Activated CD4-positive, alpha-beta T cell treated with anti-CD3 and anti-CD28 coated beads, Interleukin-2, Interleukin-6, amounts not matched to agents 100 ng/mL and 50 ng/mL, durations not matched to agents 16 hours and 8 hours (primary cell): ENCODE measurements at regions not wholly inside any gene's neighbourhood (a gene's known extent, or its start where the extent isn't known, plus 50 kb on each side); places are given as distances from the start of the nearest gene placed in this dataset.
"Not testable (repeated sequence)": the region's sequence is repeated elsewhere in the genome, so short reads cannot be mapped to it uniquely, and the experiment has no call there.

Experiments used
- DNase-seq: peaks from one replicate; pipeline ENCODE4 v3.0.0-alpha.2; 2020

DNA sequence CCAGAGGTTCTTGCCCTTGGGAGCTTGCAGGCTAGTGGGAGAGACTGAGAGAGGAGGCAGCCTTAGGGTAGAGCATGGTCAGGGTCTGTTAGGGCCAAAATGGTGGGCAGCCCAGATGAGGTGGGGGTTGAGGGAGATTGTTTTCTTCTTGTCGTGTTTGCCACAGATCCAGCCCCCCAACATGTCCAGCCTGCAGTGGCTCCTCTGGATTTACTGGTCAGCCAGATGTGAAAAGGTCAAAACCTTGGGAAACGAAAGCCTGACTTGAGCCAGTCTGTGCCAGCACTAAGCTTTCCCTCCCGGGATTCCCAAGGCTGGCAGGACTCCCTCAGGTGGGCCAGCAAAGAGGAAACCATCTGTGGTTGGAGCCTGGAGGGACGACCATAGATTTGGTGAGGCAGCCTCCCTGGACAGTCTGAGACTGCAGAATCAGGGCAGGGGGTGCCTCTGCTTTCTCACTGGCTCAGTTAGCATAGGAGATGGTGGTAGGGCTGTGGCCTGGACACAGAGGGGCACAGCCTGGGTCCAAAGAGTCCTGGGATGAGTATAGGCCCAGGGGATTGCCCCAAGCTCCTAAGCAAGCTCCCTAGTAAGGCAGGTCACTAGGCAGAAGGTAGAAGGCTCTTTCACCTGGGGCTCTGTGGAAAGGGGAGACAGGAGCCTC is 51.2 kb upstream of the PRR23C start:
- DNase-seq: no peak

DNA sequence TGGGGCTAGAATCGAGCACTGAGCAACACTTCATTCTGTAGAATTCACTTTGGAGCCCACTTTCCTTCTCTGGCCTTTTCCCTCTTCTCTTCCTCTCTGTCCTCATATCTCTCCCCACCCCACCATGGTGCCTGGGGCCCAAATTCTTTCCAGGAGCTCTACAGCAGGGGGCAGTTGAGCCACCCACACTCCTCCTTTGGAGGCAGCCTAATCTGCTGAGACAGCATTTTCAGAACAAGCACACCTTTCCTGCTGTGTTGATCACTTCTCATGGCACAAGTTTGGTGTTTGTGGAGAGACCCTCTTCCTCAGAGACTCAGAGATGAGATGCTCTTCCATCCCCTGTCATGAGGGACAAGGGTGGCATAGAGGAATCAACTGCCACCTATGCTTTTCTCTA is 52.0 kb upstream of the PRR23C start:
- no peak for DNase-seq

DNA sequence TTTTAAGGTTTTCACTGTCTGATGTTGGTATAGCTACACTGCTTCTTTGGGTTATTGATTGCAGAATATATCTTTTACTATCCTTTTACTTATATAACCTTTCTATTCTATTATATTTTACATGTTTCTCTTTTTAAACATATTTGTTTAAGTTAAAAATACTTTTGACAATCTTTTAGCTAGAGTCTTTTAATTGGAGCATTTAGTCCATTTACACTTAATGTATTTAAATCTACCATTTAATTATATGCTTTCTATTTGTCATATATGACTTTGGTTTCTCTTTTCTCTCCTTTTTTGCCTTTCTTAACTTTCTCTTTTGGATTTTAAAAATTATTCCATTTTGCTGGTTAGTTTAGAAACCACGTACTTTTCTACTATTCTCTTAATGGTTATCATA is 53.7 kb upstream of the PRR23C start:
- no peak for DNase-seq

DNA sequence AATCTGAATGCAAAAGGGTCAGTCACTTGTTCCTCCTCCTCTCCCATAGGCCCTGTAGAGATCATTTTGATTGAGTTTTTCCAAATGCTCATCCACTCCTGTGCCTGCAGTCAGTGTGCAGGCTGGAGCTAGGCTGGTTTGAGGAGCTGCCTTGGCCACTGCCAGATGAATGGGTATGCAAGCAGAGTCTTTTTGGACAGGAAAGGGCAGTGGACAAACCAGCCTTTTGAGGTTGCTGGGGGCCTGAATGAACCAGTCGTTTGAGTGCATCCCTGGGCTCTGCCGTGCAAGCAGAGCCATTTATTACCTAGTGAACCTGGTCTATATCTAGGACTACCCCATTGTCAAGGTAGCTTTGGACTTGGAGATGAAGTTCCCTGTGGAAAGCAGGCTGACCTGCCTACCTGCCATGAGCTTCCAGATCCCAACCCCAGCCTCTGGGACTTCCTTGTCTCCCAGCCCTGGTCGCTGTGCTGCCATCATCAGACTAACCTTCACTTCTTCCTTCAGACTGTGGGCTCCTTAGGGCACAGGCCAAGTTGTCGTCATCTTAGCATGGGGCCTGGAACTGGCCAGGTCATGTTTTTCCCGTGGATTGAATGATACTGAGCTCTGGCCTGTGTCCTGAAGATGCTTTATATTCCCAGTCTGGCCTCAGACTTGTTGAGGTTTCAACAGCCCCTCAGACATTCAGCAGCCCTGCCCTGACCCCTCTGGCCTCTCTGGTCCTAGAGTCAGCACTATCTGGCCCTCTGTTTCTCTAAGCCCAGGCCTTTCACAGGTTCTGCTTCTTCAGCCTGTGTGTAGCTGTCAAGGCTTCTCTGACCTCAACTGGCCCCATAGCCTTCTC is 55.5 kb upstream of the PRR23C start:
- DNase-seq: no peak

GRCh38 chr3:139100821-139101220 is 56.1 kb upstream of the PRR23C start:
- DNase-seq: no peak

DNA sequence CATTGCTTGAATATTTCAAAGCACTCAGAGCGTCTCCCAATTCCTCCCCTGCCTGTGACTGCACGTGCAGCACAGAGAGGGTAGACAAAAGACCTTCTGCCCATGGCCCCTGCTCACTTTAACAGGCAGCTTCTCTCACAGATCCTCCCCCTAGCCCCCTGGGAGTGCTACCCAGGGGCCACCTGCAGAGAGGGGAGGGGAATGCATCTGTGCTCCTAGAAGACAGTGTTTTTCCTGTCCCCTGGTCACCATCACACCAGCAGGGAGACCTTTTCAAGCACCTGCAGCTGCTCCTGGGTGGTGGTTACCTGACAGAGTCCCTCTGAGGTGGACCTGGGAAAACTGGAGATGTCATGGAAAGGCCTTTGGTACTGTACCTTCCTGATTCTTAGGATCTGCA is 56.7 kb upstream of the PRR23C start:
- DNase-seq: no peak

- no peak for DNase-seq
These were observed 58.8 kb upstream of the PRR23C start for GRCh38 chr3:139103484-139103883.

- DNase-seq: no peak
These were observed 59.4 kb upstream of the PRR23C start for GRCh38 chr3:139104062-139104461.

- no peak for DNase-seq
These were observed 60.5 kb upstream of the PRR23C start for GRCh38 chr3:139105154-139105702.

GRCh38 chr3:139106013-139106932 is 61.6 kb upstream of the PRR23C start:
- DNase-seq: no peak

GRCh38 chr3:139107424-139108252 is 62.9 kb upstream of the PRR23C start:
- no peak for DNase-seq

DNA sequence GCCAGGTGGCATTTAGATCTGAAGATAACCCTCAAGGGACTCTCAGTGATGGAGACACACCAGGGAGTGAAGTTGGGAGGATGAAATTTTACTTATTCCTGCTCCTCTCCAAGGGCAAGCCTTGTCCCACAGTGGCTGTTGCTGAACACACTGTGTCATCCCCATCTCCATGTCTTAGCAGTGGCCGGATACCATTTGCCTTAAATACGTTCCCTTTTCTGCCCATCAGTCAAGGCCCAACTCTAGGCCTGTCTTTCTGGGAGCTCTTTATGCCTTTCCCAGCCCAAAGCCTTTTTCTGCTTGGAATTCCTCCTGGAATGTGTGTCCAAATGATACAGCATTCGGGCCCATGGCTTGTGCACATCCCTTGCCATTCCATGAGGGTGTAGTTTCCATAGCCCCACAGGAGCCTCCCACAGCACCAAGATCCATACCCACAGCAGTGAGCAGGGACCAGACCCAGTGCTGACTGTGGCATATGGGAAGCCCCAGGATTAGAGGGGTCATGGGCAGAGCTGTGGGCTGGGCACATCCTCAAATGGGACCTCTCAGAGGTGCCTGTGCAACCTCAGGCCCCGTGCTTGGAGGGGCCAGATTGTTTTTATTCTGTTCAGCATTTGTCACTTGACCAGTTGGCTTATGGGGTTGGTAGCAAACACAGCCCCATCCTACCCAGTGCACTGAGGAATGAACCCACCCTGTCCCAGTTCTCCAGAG is 63.7 kb upstream of the PRR23C start:
- no peak for DNase-seq

- no peak for DNase-seq
These were observed 64.6 kb upstream of the PRR23C start for GRCh38 chr3:139109271-139109670.

DNA sequence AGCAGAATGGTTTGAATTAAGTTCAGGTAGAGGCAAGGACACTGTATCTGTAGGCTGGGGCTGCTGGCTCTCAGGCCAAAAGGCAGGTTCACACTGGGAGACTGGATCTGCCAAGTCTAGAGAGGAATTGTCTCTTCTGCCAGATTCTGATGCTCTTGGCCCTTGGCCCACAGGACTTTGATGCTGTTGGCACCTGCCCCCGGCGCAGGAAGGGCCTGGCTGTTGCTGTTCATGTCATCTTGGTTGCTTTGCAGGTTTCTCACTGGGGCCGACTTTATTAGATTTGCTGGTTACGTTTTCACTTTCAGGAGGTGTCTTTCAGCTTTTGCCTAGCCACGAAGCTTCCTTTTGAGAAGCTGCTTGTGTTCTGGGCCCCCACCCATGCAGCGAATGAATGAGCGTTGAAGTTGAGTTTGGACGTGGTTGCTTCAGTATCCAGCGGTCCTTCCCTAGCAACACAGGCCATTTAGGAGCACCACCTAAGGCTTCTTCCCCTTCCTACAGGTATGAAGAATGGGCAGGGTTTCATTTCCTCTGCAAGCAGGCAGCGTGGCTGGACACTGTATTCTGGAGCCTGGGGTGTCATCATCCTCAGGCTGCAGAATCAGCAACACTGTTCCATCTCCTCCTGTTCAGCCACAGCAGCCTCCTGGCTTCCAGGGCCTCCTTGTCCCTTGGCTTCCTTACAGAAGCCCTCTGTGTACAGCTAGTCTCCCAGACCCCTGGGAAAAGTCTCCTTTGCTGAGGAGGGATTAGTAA is 65.6 kb upstream of the PRR23C start:
- DNase-seq: no peak

DNA sequence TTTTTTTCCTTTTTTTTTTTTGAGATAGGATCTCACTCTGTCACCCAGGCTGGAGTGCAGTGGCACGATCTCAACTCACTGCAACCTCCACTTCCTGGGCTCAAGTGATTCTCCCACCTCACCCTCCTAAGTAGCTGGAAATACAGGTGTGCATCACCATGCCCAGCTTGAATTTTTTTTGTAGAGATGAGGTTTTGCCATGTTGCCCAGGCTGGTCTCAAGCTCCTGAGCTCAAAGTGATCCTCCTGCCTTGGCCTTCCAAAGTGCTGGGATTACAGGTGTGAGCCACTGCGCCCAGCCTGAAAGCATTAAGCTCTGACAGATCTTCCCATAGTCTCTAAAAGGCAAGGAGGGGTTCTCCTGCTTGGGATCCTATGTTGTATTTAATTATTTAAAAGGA is 66.2 kb upstream of the PRR23C start:
- not testable (repeated sequence) for DNase-seq

DNA sequence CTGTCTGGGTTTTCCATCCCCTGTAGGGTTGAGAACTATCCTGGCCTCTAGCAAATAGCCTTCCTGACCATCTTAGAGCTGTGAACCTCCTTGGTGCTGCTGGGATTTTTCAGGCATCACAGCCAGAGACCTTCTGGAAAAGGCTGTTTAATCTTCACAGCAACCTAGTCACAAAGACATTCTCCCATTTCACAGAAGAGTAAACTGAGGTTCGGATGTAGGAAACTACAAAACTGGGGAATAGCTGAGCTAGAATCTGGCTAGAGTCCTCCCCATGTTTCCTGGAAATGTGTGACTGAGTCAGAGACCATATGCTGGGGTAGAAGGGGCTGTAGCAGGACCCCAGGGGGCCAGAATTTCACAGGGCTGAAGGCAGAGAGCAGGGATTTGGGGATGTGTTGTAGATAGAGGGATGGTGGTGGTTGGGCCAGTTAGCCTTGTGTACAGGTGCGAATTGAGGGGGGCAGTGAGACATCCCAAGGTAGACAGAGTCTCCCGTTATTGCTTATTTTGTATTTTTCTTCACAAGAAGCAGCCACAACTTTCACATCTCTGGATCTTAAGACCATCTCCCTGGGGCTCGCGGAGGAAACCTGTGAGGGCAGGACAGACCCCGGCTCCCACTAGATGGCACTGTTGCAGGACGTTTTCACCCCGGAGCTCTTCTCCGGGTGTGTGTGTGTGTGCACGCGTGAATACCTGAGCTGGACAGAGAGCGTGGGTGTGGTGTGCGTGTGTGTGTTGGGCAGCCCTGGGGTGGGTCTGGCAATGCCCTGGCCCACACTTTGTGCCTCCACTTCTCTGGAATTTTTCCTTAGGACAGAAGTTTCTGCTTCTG is 66.9 kb upstream of the PRR23C start:
- peak; percentile 69 for DNase-seq

DNA sequence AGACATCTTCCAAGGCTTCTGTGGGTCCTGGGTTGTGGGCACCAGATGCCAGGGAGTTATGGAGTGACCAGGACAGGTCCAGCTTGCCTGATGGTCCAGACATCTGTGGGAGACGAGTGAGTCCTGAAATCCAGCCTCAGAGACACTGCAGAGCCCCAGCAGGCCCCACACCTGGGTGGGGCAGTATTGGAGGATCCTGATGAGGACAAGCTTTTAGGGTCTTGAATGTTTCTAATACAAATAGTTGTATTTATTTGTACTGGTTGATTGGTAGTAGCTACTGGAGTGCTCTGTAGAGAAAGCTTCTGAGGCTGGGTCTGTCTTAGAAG is 67.5 kb upstream of the PRR23C start:
- DNase-seq: no peak

- peak; percentile 13 for DNase-seq
These were observed 68.7 kb upstream of the PRR23C start for GRCh38 chr3:139113231-139113992.

DNA sequence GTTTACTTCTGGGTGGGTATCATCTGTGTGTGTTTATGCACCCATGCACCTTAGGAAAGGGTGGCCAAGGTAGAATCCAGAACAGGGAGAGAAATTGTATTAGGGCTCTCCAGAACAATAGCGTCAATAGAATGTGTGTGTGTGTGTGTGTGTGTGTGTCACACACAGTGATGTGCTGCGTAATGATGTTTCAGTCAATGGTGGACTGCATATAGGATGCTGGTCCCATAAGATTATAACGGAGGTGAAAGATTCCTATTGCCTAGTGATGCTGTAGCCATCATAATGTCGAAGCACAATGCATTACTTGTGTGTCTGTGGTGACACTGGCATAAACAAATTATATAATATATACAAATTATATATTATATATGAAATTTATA is 69.3 kb upstream of the PRR23C start:
- DNase-seq: no peak
